H1 (cell line): ENCODE measurements at regions not wholly inside any gene's neighbourhood (a gene's known extent, or its start where the extent isn't known, plus 50 kb on each side); places are given as distances from the start of the nearest gene placed in this dataset.

Experiments used
- EZH2 ChIP-seq: fragments of 200-600 bp; sonication (generic); IDR thresholded peaks from 2 replicates; pipeline ENCODE4 v1.7.1; 2012; ENCODE audit warnings: low read depth, mild to moderate bottlenecking, moderate library complexity, low read length, inconsistent platforms; ENCODE audit not compliant: severe bottlenecking
- JUND ChIP-seq: IDR thresholded peaks from 2 replicates; pipeline ENCODE4 v1.6.1; 2011; ENCODE audit warnings: mild to moderate bottlenecking, improper control_type of control experiment, low read length
- POLR2A ChIP-seq, 2 experiments: IDR thresholded peaks; 1 replicate in 1 of 2; 2 replicates in 1 of 2; pipeline ENCODE4 v1.6.1; 2011; ENCODE audit warnings: low read depth in 2 of 2, low read length in 2 of 2, mild to moderate bottlenecking in 2 of 2; ENCODE audit errors: control extremely low read depth in 1 of 2
- POLR2AphosphoS5 ChIP-seq: IDR thresholded peaks from 2 replicates; pipeline ENCODE4 v1.6.1; 2011; ENCODE audit warnings: low read depth, low read length
- RAD21 ChIP-seq, 2 experiments: IDR thresholded peaks in 1 of 2; conservative IDR thresholded peaks in 1 of 2; 2 replicates each; pipeline ENCODE4 v1.6.1; 2011; ENCODE audit warnings: low read depth in 2 of 2, low read length in 2 of 2, improper control_type of control experiment in 1 of 2, inconsistent platforms in 1 of 2, mild to moderate bottlenecking in 1 of 2, moderate library complexity in 1 of 2
- SP4 ChIP-seq: IDR thresholded peaks from 2 replicates; pipeline ENCODE4 v1.6.1; 2012; ENCODE audit warnings: low read length, inconsistent platforms
- TCF12 ChIP-seq: IDR thresholded peaks from 2 replicates; pipeline ENCODE4 v1.6.1; 2011; ENCODE audit warnings: low read depth, mild to moderate bottlenecking, low read length
- YY1 ChIP-seq: IDR thresholded peaks from 2 replicates; pipeline ENCODE4 v1.6.1; 2011; ENCODE audit warnings: low read depth, mild to moderate bottlenecking, low read length
- TF ChIP-seq, protein P1 (sequence below), 3 experiments: IDR thresholded peaks; 1 replicate in 2 of 3; 2 replicates in 1 of 3; pipeline versions ENCODE4 v1.5.1 to v1.6.1; 2011; ENCODE audit warnings: low read length in 3 of 3, mild to moderate bottlenecking in 3 of 3, inconsistent platforms in 2 of 3, low read depth in 1 of 3, moderate library complexity in 1 of 3; ENCODE audit not compliant: insufficient read depth in 1 of 3; ENCODE audit errors: control extremely low read depth in 1 of 3
- TF ChIP-seq, protein P2 (sequence below): IDR thresholded peaks from 2 replicates; pipeline ENCODE4 v1.6.1; 2011; ENCODE audit warnings: low read length, improper control_type of control experiment

DNA sequence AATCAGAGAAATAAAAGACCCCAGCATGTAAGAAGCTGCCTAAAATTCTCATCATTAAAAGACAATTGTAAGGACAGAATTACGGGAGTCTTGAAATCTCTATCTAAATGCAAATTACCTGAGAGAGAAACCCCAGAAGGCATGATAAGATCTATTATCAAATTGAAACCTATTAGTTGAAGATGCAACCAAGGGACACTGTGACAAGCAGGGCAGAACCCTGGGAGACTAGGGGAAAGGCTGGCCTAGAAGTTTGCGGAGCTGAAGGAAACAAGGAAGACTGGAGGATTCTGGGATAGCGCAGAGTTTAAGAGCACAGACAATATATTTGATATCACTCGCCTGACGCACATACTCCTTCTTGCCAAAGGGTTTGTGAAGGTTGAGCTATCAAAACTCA, 319.5 kb upstream of the CHAC2 start:
- TF ChIP-seq POLR2AphosphoS5 (no peak), RAD21 (IDR thresholded peaks at IDR 0.05 in 1 of 2, conservative IDR thresholded peaks at IDR 0.05 in 1 of 2; ENCODE audit: low read depth in 2 of 2, low read length in 2 of 2) (no peak), SP4 (no peak), TCF12 (no peak), POLR2A (IDR thresholded peaks at IDR 0.05; ENCODE audit: control extremely low read depth in 1 of 2, low read depth in 2 of 2, low read length in 2 of 2) (no peak), EZH2 (no peak), YY1 (no peak), JUND (no peak)
- TF ChIP-seq, protein P1, sequence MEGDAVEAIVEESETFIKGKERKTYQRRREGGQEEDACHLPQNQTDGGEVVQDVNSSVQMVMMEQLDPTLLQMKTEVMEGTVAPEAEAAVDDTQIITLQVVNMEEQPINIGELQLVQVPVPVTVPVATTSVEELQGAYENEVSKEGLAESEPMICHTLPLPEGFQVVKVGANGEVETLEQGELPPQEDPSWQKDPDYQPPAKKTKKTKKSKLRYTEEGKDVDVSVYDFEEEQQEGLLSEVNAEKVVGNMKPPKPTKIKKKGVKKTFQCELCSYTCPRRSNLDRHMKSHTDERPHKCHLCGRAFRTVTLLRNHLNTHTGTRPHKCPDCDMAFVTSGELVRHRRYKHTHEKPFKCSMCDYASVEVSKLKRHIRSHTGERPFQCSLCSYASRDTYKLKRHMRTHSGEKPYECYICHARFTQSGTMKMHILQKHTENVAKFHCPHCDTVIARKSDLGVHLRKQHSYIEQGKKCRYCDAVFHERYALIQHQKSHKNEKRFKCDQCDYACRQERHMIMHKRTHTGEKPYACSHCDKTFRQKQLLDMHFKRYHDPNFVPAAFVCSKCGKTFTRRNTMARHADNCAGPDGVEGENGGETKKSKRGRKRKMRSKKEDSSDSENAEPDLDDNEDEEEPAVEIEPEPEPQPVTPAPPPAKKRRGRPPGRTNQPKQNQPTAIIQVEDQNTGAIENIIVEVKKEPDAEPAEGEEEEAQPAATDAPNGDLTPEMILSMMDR (IDR thresholded peaks at IDR 0.05; ENCODE audit: control extremely low read depth in 1 of 3, insufficient read depth in 1 of 3, low read depth in 1 of 3, low read length in 3 of 3) = no peak
- TF ChIP-seq, protein P2, sequence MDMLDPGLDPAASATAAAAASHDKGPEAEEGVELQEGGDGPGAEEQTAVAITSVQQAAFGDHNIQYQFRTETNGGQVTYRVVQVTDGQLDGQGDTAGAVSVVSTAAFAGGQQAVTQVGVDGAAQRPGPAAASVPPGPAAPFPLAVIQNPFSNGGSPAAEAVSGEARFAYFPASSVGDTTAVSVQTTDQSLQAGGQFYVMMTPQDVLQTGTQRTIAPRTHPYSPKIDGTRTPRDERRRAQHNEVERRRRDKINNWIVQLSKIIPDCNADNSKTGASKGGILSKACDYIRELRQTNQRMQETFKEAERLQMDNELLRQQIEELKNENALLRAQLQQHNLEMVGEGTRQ = no peak
